ENCODE measurements at regions not wholly inside any gene's neighbourhood (a gene's known extent, or its start where the extent isn't known, plus 50 kb on each side); places are given as distances from the start of the nearest gene placed in this dataset.

GRCh38 chr3:34256021-34256420 lies 457.6 kb downstream of the PDCD6IP start:
- TF ChIP-seq CTCF (IDR thresholded peaks at IDR 0.05 in 2 of 3, conservative IDR thresholded peaks at IDR 0.05 in 1 of 3; ENCODE audit: control insufficient read depth in 2 of 3, extremely low read depth in 1 of 3, insufficient read depth in 1 of 3, low read depth in 3 of 3, low read length in 3 of 3) (no peak), ATF3 (IDR thresholded peaks at IDR 0.05; ENCODE audit: borderline replicate concordance, extremely low read depth, low read depth, low read length) (no peak), ZNF207 (IDR thresholded peaks at IDR 0.05; ENCODE audit: borderline replicate concordance) (no peak)
